ENCODE measurements at regions not wholly inside any gene's neighbourhood (a gene's known extent, or its start where the extent isn't known, plus 50 kb on each side); places are given as distances from the start of the nearest gene placed in this dataset.

DNA sequence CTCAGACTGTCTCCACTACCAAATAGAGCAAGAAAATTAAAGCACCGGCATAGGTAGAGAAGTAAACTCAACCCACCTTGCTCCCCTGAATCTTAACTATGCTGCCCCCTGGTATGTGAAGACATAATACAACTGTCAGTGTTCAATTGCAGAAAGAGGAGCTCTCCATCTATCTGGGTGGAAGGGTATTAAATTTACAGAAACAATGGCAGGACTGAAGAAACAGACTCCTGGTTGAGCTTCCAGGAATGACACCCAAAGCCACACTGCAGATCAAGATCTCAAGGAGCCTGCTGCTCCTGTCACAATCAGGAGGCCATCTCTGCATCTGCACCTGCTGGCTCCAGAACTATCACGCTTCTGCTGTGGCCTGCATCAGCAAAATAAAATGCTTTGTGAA lies 132.1 kb upstream of the BMAL1 start:
- ATAC-seq = no peak
- H3K4me3 ChIP-seq = no peak overlapping the region
- intact Hi-C loops (cut with DNase I) = loop anchor here in 1 of 2 donors (5.0 kb wide), 1 partner anchor 183 kb away; no protein-coding TSS in a partner anchor

DNA sequence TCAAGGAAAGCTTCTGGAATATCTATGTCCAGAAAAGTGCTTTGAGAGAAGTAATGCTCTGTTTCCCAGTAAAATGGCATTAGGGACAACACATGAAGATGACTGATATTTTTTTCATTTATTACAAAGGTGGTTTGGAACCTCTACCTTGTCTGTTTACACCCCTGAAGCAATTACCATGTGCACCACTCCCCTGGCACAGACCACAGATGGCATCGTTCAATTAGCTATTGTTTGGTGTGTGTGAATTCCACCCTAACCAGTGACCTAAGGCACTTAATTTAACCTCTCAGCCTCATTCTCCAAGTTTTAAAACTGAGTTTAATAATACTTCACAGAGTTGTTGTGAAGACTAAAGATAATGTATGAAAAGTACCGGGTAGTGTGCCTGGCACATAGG lies 127.6 kb upstream of the BMAL1 start:
- Histone ChIP-seq H3K27ac (no peak overlapping the region), H3K9me3 (no peaks in the 10 kb centered on the region), H3K36me3 (ENCODE audit: insufficient read depth in 1 of 2, low read depth in 1 of 2) (no peaks in the 10 kb centered on the region), H3K4me3 (no peak overlapping the region), H3K4me1 (no peaks in the 10 kb centered on the region), H3K27me3 (ENCODE audit: insufficient read depth in 3 of 3, low read length in 2 of 3) (no peaks in the 10 kb centered on the region)
- DNase-seq (no peak), ATAC-seq (no peak)
- WGBS, 3 donors = 54 to 66% (median 60%) methylated on average over 2 of the region's 2 CpGs
- TF ChIP-seq, protein P1, sequence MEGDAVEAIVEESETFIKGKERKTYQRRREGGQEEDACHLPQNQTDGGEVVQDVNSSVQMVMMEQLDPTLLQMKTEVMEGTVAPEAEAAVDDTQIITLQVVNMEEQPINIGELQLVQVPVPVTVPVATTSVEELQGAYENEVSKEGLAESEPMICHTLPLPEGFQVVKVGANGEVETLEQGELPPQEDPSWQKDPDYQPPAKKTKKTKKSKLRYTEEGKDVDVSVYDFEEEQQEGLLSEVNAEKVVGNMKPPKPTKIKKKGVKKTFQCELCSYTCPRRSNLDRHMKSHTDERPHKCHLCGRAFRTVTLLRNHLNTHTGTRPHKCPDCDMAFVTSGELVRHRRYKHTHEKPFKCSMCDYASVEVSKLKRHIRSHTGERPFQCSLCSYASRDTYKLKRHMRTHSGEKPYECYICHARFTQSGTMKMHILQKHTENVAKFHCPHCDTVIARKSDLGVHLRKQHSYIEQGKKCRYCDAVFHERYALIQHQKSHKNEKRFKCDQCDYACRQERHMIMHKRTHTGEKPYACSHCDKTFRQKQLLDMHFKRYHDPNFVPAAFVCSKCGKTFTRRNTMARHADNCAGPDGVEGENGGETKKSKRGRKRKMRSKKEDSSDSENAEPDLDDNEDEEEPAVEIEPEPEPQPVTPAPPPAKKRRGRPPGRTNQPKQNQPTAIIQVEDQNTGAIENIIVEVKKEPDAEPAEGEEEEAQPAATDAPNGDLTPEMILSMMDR (IDR thresholded peaks at IDR 0.05) = no peak
- intact Hi-C loops (cut with DNase I) = loop anchor here (5.0 kb wide), 1 partner anchor 188 kb away; no protein-coding TSS in a partner anchor

More for the DNA sequence above, 132.1 kb upstream of the BMAL1 start:
- DNase-seq = no peak
- H3K4me1 ChIP-seq = no peaks in the 10 kb centered on the region
- no peaks in the 10 kb centered on the region for H3K36me3 ChIP-seq (ENCODE audit: insufficient read depth in 1 of 2, low read depth in 1 of 2)
- H3K27me3 ChIP-seq (ENCODE audit: insufficient read depth in 3 of 3, low read length in 2 of 3) = no peaks in the 10 kb centered on the region
- no peaks in the 10 kb centered on the region for H3K9me3 ChIP-seq
- TF ChIP-seq, protein P1 (IDR thresholded peaks at IDR 0.05) = no peak
- 65 to 81% (median 78%) methylated on average over 2 of the region's 2 CpGs for WGBS, 3 donors
- H3K27ac ChIP-seq = no peak overlapping the region

DNA sequence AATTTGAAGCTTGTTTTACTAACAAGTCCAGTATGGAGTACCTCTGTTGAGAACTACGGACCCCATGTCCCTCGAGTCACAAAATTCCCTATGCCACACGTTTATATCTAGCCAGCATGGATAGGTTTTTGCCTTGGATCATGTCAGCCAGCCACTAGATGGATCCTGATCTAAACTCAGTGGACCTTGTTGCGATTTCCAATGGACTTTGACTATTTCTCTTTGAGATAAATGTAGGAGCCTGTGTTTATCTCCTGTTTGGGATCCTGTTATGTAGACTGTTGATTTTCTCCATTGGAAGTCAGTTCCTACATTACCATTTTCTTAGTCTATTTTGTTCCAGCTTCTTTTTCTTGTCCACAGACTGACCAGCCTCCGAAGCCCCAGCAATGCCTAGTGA lies 127.1 kb upstream of the BMAL1 start:
- Histone ChIP-seq H3K27me3 (ENCODE audit: insufficient read depth in 3 of 3, low read length in 2 of 3) (no peaks in the 10 kb centered on the region), H3K4me3 (no peak overlapping the region), H3K9me3 (peaks cover under 1% of the 10 kb centered on the region), H3K36me3 (ENCODE audit: insufficient read depth in 1 of 2, low read depth in 1 of 2) (no peaks in the 10 kb centered on the region), H3K27ac (no peak overlapping the region), H3K4me1 (no peaks in the 10 kb centered on the region)
- no peak for ATAC-seq
- 85 to 90% (median 85%) methylated on average over 5 of the region's 5 CpGs for WGBS, 3 donors
- TF ChIP-seq, protein P1 (IDR thresholded peaks at IDR 0.05) = no peak
- no peak for DNase-seq
- intact Hi-C loops (cut with DNase I) = loop anchor here in 1 of 2 donors (5.0 kb wide), 1 partner anchor 188 kb away; no protein-coding TSS in a partner anchor

DNA sequence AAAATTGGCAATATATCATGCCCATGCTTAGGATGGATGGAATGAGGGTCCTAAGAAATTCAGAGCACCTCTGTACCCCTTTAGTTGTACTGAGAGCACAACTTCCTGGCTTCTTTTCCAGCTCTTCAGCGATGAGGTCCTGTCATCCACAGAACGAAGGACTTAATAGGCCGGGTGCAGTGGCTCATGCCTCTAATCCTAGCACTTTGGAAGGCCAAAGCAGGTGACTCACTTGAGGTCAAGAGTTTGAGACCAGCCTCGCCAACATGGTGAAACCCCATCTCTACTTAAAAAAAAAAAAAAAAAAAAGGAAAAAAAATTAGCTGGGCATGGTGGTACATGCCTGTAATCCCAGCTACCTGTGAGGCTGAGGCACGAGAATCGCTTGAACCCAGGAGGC lies 125.3 kb upstream of the BMAL1 start:
- H3K36me3 ChIP-seq (ENCODE audit: insufficient read depth in 1 of 2, low read depth in 1 of 2) = no peaks in the 10 kb centered on the region
- ATAC-seq = no peak
- TF ChIP-seq, protein P1 (IDR thresholded peaks at IDR 0.05) = no peak
- no peaks in the 10 kb centered on the region for H3K4me1 ChIP-seq
- WGBS, 3 donors = 77 to 87% (median 77%) methylated on average over 6 of the region's 6 CpGs
- H3K27ac ChIP-seq = no peak overlapping the region
- H3K9me3 ChIP-seq = peaks cover 5% of the 10 kb centered on the region
- intact Hi-C loops (cut with DNase I) = loop anchor here in 1 of 2 donors (5.0 kb wide), 1 partner anchor 190 kb away; no protein-coding TSS in a partner anchor
- no peak for DNase-seq
- H3K27me3 ChIP-seq (ENCODE audit: insufficient read depth in 3 of 3, low read length in 2 of 3) = no peaks in the 10 kb centered on the region
- no peak overlapping the region for H3K4me3 ChIP-seq

All from psoas muscle (tissue), 7 donors.